ENCODE measurements at regions not wholly inside any gene's neighbourhood (a gene's known extent, or its start where the extent isn't known, plus 50 kb on each side); places are given as distances from the start of the nearest gene placed in this dataset.

GRCh38 chr6:48777411-48777810 lies 666.4 kb upstream of the PTCHD4 start:
- TF ChIP-seq MYC (IDR thresholded peaks at IDR 0.05; ENCODE audit: low read depth, low read length) = no peak
- TF ChIP-seq MAX (IDR thresholded peaks at IDR 0.05; ENCODE audit: low read depth, low read length) = no peak
- TF ChIP-seq CTCF (IDR thresholded peaks at IDR 0.05; ENCODE audit: low read depth, low read length) = no peak
- TF ChIP-seq POLR2A (IDR thresholded peaks at IDR 0.05; ENCODE audit: extremely low read depth, insufficient read length) = no peak
- no peak overlapping the region for H3K4me3 ChIP-seq (ENCODE audit: low read depth, low read length)
- DNase-seq (ENCODE audit: low read depth) = no peak

GRCh38 chr6:48775157-48775556 lies 664.2 kb upstream of the PTCHD4 start:
- DNase-seq (ENCODE audit: low read depth) = no peak
- TF ChIP-seq POLR2A (IDR thresholded peaks at IDR 0.05; ENCODE audit: extremely low read depth, insufficient read length) (no peak), CTCF (IDR thresholded peaks at IDR 0.05; ENCODE audit: low read depth, low read length) (no peak), MYC (IDR thresholded peaks at IDR 0.05; ENCODE audit: low read depth, low read length) (no peak), MAX (IDR thresholded peaks at IDR 0.05; ENCODE audit: low read depth, low read length) (no peak)
- no peak overlapping the region for H3K4me3 ChIP-seq (ENCODE audit: low read depth, low read length)

- no peak for DNase-seq (ENCODE audit: low read depth)
- no peak overlapping the region for H3K4me3 ChIP-seq (ENCODE audit: low read depth, low read length)
- TF ChIP-seq MAX (IDR thresholded peaks at IDR 0.05; ENCODE audit: low read depth, low read length) (no peak), MYC (IDR thresholded peaks at IDR 0.05; ENCODE audit: low read depth, low read length) (no peak), CTCF (IDR thresholded peaks at IDR 0.05; ENCODE audit: low read depth, low read length) (no peak), POLR2A (IDR thresholded peaks at IDR 0.05; ENCODE audit: extremely low read depth, insufficient read length) (no peak)
Observed at GRCh38 chr6:48774276-48774675, 663.3 kb upstream of the PTCHD4 start.

GRCh38 chr6:48766349-48766748 lies 655.4 kb upstream of the PTCHD4 start:
- no peak for DNase-seq (ENCODE audit: low read depth)
- H3K4me3 ChIP-seq (ENCODE audit: low read depth, low read length) = no peak overlapping the region
- TF ChIP-seq MAX (IDR thresholded peaks at IDR 0.05; ENCODE audit: low read depth, low read length) (no peak), CTCF (IDR thresholded peaks at IDR 0.05; ENCODE audit: low read depth, low read length) (no peak), POLR2A (IDR thresholded peaks at IDR 0.05; ENCODE audit: extremely low read depth, insufficient read length) (no peak), MYC (IDR thresholded peaks at IDR 0.05; ENCODE audit: low read depth, low read length) (no peak)

GRCh38 chr6:48765352-48765961 lies 654.5 kb upstream of the PTCHD4 start:
- peak; percentile 60 for DNase-seq (ENCODE audit: low read depth)
- TF ChIP-seq MAX (IDR thresholded peaks at IDR 0.05; ENCODE audit: low read depth, low read length) = no peak
- peak; percentile 49 for TF ChIP-seq CTCF (IDR thresholded peaks at IDR 0.05; ENCODE audit: low read depth, low read length)
- H3K4me3 ChIP-seq (ENCODE audit: low read depth, low read length) = no peak overlapping the region

Data from NB4 (cell line).